RWPE2 (cell line): ENCODE measurements at regions not wholly inside any gene's neighbourhood (a gene's known extent, or its start where the extent isn't known, plus 50 kb on each side); places are given as distances from the start of the nearest gene placed in this dataset.

ENCODE experiments used
- ATAC-seq: fragments of 200-7000 bp; cut with Tn5 transposase; 3 replicates; pipeline ENCODE4 v1.9.1; 2021; ENCODE audit warnings: low read depth
- DNase-seq: peaks from one replicate; pipeline ENCODE4 v3.0.0-alpha.2; 2020; ENCODE audit warnings: low spot score
- H3K27ac ChIP-seq: fragments of 450-650 bp; 2 replicates; pipeline ENCODE4 v1.5.1; 2017; ENCODE audit warnings: mild to moderate bottlenecking; ENCODE audit not compliant: poor library complexity, severe bottlenecking
- H3K27me3 ChIP-seq: fragments of 250-450 bp; sonication (Bioruptor Pico); 2 replicates; pipeline ENCODE4 v1.5.1; 2021; ENCODE audit warnings: mild to moderate bottlenecking, moderate library complexity; ENCODE audit not compliant: insufficient read depth, poor library complexity, severe bottlenecking
- H3K36me3 ChIP-seq: fragments of 250-450 bp; sonication (Bioruptor Pico); 2 replicates; pipeline ENCODE4 v1.5.1; 2020; ENCODE audit warnings: low read depth, mild to moderate bottlenecking, moderate library complexity
- H3K4me1 ChIP-seq: fragments of 250-450 bp; sonication (Bioruptor Pico); 2 replicates; pipeline ENCODE4 v1.5.1; 2021; ENCODE audit warnings: mild to moderate bottlenecking, moderate library complexity; ENCODE audit not compliant: insufficient read depth, poor library complexity, severe bottlenecking
- H3K4me3 ChIP-seq: fragments of 250-450 bp; sonication (Bioruptor Pico); 2 replicates; pipeline ENCODE4 v1.5.1; 2021; ENCODE audit warnings: mild to moderate bottlenecking, moderate library complexity; ENCODE audit not compliant: severe bottlenecking
- H3K9me3 ChIP-seq: fragments of 250-450 bp; sonication (Bioruptor Pico); 2 replicates; pipeline ENCODE4 v1.5.1; 2021; ENCODE audit warnings: mild to moderate bottlenecking, moderate library complexity; ENCODE audit not compliant: severe bottlenecking
- TF ChIP-seq, protein P1 (sequence below): fragments of 450-650 bp; IDR thresholded peaks from one replicate; pipeline ENCODE4 v1.5.1; 2017; ENCODE audit warnings: mild to moderate bottlenecking, moderate library complexity; ENCODE audit not compliant: poor library complexity, severe bottlenecking

DNA sequence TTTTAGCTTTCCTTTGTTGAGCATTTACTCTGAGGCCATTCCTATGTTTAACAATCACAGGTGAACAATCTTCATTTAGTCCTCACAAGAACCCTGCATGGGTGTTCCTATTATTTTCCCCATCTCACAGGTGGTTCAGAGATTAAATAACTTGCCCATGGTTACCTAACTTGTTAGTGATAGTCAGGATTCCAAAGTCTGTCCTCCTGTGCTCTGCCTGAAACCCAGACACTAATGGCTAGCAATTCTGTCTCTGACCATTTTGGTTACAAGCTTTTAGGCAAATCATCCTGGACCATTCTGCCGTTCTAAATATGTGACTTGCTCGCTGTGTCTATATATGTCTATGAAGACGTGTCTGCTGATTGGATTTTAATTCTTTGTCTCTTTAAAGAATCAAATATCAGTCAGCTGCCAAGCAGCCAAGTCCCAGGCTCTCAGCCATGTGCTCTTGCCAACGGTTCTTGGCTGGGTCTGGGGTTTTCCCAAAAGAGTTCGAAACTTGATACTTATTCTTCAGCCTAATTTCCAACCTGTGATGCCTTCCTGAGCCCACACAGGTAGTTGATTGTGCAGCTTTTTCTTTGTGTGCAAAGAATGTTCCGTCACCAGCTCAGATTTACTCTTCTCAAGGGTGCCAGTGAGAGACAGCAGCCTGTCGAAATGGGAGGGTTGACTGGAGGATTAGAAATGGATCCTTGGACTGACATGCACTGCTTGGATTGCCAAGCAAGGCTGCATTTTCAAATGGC, 121.7 kb downstream of the NREP start:
- H3K27ac ChIP-seq: no peak overlapping the region
- TF ChIP-seq, protein P1, sequence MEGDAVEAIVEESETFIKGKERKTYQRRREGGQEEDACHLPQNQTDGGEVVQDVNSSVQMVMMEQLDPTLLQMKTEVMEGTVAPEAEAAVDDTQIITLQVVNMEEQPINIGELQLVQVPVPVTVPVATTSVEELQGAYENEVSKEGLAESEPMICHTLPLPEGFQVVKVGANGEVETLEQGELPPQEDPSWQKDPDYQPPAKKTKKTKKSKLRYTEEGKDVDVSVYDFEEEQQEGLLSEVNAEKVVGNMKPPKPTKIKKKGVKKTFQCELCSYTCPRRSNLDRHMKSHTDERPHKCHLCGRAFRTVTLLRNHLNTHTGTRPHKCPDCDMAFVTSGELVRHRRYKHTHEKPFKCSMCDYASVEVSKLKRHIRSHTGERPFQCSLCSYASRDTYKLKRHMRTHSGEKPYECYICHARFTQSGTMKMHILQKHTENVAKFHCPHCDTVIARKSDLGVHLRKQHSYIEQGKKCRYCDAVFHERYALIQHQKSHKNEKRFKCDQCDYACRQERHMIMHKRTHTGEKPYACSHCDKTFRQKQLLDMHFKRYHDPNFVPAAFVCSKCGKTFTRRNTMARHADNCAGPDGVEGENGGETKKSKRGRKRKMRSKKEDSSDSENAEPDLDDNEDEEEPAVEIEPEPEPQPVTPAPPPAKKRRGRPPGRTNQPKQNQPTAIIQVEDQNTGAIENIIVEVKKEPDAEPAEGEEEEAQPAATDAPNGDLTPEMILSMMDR: no peak
- H3K4me3 ChIP-seq: no peak overlapping the region
- H3K4me1 ChIP-seq: no peaks in the 10 kb centered on the region
- H3K27me3 ChIP-seq: no peaks in the 10 kb centered on the region
- H3K36me3 ChIP-seq: no peaks in the 10 kb centered on the region
- DNase-seq (no peak), ATAC-seq (no peak)
- peaks cover 11% of the 10 kb centered on the region for H3K9me3 ChIP-seq

DNA sequence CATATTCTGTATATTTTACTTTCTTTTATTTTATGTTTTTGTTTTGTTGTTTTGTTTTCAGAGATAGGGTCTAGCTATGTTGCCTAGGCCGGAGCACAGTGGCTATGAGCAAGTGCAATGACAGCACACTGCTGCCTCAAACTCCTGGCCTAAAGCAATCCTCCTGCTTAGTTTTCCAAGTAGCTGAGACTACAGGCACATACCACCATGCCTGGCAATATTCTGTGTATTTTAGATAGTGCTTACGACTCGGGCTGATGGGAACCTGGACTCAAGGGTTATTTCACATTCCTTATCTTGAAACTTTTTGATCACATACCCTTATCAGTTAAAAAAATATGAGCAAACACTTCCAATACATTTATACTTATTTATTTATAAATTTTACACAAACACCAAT, 119.0 kb upstream of the STARD4 start:
- Histone ChIP-seq H3K9me3 (no peaks in the 10 kb centered on the region), H3K4me1 (peaks cover 13% of the 10 kb centered on the region), H3K36me3 (no peaks in the 10 kb centered on the region), H3K27me3 (no peaks in the 10 kb centered on the region), H3K27ac (no peak overlapping the region), H3K4me3 (no peak overlapping the region)
- DNase-seq: no peak
- no peak for ATAC-seq
- TF ChIP-seq, protein P1: no peak

DNA sequence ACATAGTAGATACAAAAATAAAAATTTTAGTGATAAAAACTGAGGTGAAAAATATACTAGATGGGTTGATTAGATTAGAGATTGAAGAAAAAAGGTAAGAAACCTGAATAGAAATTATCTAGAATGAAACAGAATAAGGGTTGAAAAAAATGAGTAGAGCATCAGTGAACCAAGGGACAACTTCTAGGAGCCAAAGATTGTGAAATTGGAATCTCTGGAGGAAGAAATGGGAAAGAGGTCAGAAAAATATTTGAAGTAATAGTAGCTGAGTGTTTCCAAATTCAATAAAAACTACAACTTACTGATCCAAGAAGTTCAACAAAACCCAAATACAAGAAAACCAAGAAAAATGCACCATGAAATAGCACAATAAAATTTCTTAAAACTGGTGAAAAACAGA, 116.6 kb upstream of the STARD4 start:
- Histone ChIP-seq H3K27ac (no peak overlapping the region), H3K4me1 (peaks cover 13% of the 10 kb centered on the region), H3K36me3 (no peaks in the 10 kb centered on the region), H3K27me3 (no peaks in the 10 kb centered on the region), H3K4me3 (no peak overlapping the region), H3K9me3 (no peaks in the 10 kb centered on the region)
- no peak for ATAC-seq
- TF ChIP-seq, protein P1: no peak
- DNase-seq: no peak

DNA sequence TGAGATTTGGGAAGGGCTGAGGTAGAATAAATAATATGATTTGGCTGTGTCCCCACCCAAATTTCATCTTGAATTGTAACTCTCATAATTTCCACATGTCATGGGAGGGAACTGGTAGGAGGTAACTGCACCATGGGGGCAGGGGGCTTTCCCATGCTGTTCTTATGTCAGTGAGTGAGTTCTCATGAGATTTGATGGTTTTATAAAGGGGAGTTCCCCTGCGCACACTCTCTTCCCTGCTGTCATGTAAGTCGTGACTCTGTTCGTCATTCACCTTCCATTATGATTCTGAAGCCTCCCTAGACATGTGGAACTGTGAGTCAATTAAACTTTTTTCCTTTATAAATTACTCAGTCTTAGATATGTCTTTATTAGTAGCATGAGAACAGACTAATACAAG, 115.5 kb upstream of the STARD4 start:
- H3K4me3 ChIP-seq: no peak overlapping the region
- no peak overlapping the region for H3K27ac ChIP-seq
- no peaks in the 10 kb centered on the region for H3K36me3 ChIP-seq
- DNase-seq: no peak
- no peak for ATAC-seq
- H3K4me1 ChIP-seq: peaks cover 13% of the 10 kb centered on the region
- H3K9me3 ChIP-seq: no peaks in the 10 kb centered on the region
- TF ChIP-seq, protein P1: no peak
- H3K27me3 ChIP-seq: no peaks in the 10 kb centered on the region

DNA sequence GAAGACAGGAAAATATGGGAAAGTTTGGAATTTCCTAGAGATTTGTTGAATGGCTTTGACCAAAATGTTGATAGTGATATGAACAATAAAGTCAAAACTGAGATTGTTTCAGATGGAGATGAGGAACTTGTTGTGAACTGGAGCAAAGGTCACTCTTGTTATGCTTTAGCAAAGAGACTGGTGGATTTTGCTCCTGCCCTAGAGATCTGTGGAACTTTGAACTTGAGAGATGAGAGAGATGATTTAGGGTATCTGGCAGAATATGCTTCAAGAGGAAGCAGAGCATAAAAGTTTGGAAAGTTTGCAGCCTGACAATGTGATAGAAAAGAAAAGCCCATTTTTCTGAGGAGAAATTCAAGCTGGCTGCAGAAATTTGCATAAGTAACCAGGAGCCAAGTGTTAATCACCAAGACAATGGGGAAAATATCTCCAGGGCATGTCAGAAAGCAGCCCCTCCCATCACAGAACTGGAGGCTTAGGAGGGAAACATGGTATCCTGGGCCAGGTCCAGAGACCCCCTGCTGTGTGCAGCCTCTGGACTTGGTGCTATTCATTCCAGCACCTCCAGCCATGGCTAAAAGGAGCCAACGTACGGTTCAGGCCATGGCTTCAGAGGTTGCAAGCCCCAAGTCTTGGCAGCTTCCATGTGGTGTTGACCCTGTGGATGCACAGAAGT, 114.3 kb upstream of the STARD4 start:
- no peak overlapping the region for H3K27ac ChIP-seq
- peaks cover 13% of the 10 kb centered on the region for H3K4me1 ChIP-seq
- ATAC-seq (no peak), DNase-seq (no peak)
- no peaks in the 10 kb centered on the region for H3K36me3 ChIP-seq
- no peak overlapping the region for H3K4me3 ChIP-seq
- TF ChIP-seq, protein P1: no peak
- H3K9me3 ChIP-seq: no peaks in the 10 kb centered on the region
- no peaks in the 10 kb centered on the region for H3K27me3 ChIP-seq
